Activated naive CD4-positive, alpha-beta T cell treated with anti-CD3 and anti-CD28 coated beads for 36 hours (primary cell): ENCODE measurements at regions not wholly inside any gene's neighbourhood (a gene's known extent, or its start where the extent isn't known, plus 50 kb on each side); places are given as distances from the start of the nearest gene placed in this dataset.

Experiments
- CTCF ChIA-PET: fragments of 350-600 bp; sonication (Branson Sonifier 250); formaldehyde crosslinking; loops from one replicate; lab custom pipeline; 2021; ENCODE audit warnings: antibody characterized with exemption; lab: Charles Lee
- DNase-seq: peaks from one replicate; pipeline ENCODE4 v3.0.0-alpha.2; 2020
- H3K27ac Mint-ChIP-seq: one replicate; pipeline ENCODE4 v1.8.0; 2021; ENCODE audit warnings: mild to moderate bottlenecking, mixed read lengths
- H3K27me3 Mint-ChIP-seq: one replicate; pipeline ENCODE4 v1.8.0; 2021; ENCODE audit warnings: low read depth, mixed read lengths
- H3K36me3 Mint-ChIP-seq: one replicate; pipeline ENCODE4 v1.8.0; 2021; ENCODE audit warnings: low read depth, mixed read lengths
- H3K4me1 Mint-ChIP-seq: one replicate; pipeline ENCODE4 v1.8.0; 2021; ENCODE audit warnings: low read depth, mixed read lengths
- H3K4me3 Mint-ChIP-seq: one replicate; pipeline ENCODE4 v1.8.0; 2021; ENCODE audit warnings: mild to moderate bottlenecking, moderate library complexity, mixed read lengths
- H3K9me3 Mint-ChIP-seq: one replicate; pipeline ENCODE4 v1.8.0; 2021; ENCODE audit warnings: mixed read lengths
- intact Hi-C: fragments of 100-400 bp; cut with micrococcal nuclease; formaldehyde crosslinking; loops from one replicate; pipeline ENCODE4 v1.15.1; 2023

- Mint-ChIP-seq H3K9me3 (no peaks in the 10 kb centered on the region), H3K27me3 (no peaks in the 10 kb centered on the region), H3K4me1 (no peaks in the 10 kb centered on the region), H3K27ac (no peak overlapping the region), H3K4me3 (no peak overlapping the region), H3K36me3 (no peaks in the 10 kb centered on the region)
- CTCF ChIA-PET, result no interaction called here
- intact Hi-C loops, result no loop called here
- DNase-seq, result no peak
These were observed 58.9 kb downstream of the IRX1 start for GRCh38 chr5:3654515-3654914.

GRCh38 chr5:3656803-3657202 lies 61.2 kb downstream of the IRX1 start:
- Mint-ChIP-seq H3K4me1 (no peaks in the 10 kb centered on the region), H3K27ac (no peak overlapping the region), H3K4me3 (no peak overlapping the region), H3K36me3 (no peaks in the 10 kb centered on the region), H3K9me3 (no peaks in the 10 kb centered on the region), H3K27me3 (no peaks in the 10 kb centered on the region)
- DNase-seq, result no peak
- CTCF ChIA-PET, result interaction anchor here (0.6 kb wide), 1 partner anchor 449 kb away, joined by 3 read pairs; no protein-coding TSS in a partner anchor
- intact Hi-C loops, result no loop called here

GRCh38 chr5:3657364-3658022 lies 61.9 kb downstream of the IRX1 start:
- CTCF ChIA-PET, result no interaction called here
- H3K27me3 Mint-ChIP-seq, result no peaks in the 10 kb centered on the region
- H3K4me1 Mint-ChIP-seq, result no peaks in the 10 kb centered on the region
- H3K4me3 Mint-ChIP-seq, result no peak overlapping the region
- no peaks in the 10 kb centered on the region for H3K36me3 Mint-ChIP-seq
- DNase-seq, result no peak
- intact Hi-C loops, result no loop called here
- no peaks in the 10 kb centered on the region for H3K9me3 Mint-ChIP-seq
- H3K27ac Mint-ChIP-seq, result no peak overlapping the region

- Mint-ChIP-seq H3K9me3 (no peaks in the 10 kb centered on the region), H3K4me1 (no peaks in the 10 kb centered on the region), H3K27ac (no peak overlapping the region), H3K27me3 (no peaks in the 10 kb centered on the region), H3K4me3 (no peak overlapping the region), H3K36me3 (no peaks in the 10 kb centered on the region)
- DNase-seq, result no peak
- CTCF ChIA-PET, result interaction anchor here (0.6 kb wide), 1 partner anchor 413 kb away, joined by 3 read pairs; no protein-coding TSS in a partner anchor
- intact Hi-C loops, result no loop called here
These were observed 63.3 kb downstream of the IRX1 start for GRCh38 chr5:3658929-3659328.

- intact Hi-C loops, result no loop called here
These were observed 64.3 kb downstream of the IRX1 start for GRCh38 chr5:3659907-3660306.

GRCh38 chr5:3660630-3661029 lies 65.0 kb downstream of the IRX1 start:
- intact Hi-C loops, result no loop called here
- no peak for DNase-seq
- Mint-ChIP-seq H3K4me3 (no peak overlapping the region), H3K9me3 (no peaks in the 10 kb centered on the region), H3K27me3 (no peaks in the 10 kb centered on the region), H3K36me3 (no peaks in the 10 kb centered on the region), H3K4me1 (no peaks in the 10 kb centered on the region), H3K27ac (no peak overlapping the region)
- CTCF ChIA-PET, result no interaction called here

More at GRCh38 chr5:3659907-3660306, 64.3 kb downstream of the IRX1 start:
- H3K4me1 Mint-ChIP-seq, result no peaks in the 10 kb centered on the region
- CTCF ChIA-PET, result no interaction called here
- no peaks in the 10 kb centered on the region for H3K9me3 Mint-ChIP-seq
- no peak overlapping the region for H3K27ac Mint-ChIP-seq
- DNase-seq, result no peak
- no peak overlapping the region for H3K4me3 Mint-ChIP-seq
- H3K27me3 Mint-ChIP-seq, result no peaks in the 10 kb centered on the region
- no peaks in the 10 kb centered on the region for H3K36me3 Mint-ChIP-seq

GRCh38 chr5:3661755-3662296 lies 66.2 kb downstream of the IRX1 start:
- H3K4me3 Mint-ChIP-seq, result no peak overlapping the region
- H3K36me3 Mint-ChIP-seq, result no peaks in the 10 kb centered on the region
- intact Hi-C loops, result no loop called here
- CTCF ChIA-PET, result no interaction called here
- DNase-seq, result no peak
- no peaks in the 10 kb centered on the region for H3K4me1 Mint-ChIP-seq
- H3K27me3 Mint-ChIP-seq, result no peaks in the 10 kb centered on the region
- H3K9me3 Mint-ChIP-seq, result no peaks in the 10 kb centered on the region
- no peak overlapping the region for H3K27ac Mint-ChIP-seq

- no peak for DNase-seq
- intact Hi-C loops, result no loop called here
- Mint-ChIP-seq H3K4me3 (no peak overlapping the region), H3K36me3 (no peaks in the 10 kb centered on the region), H3K9me3 (no peaks in the 10 kb centered on the region), H3K27ac (no peak overlapping the region), H3K4me1 (no peaks in the 10 kb centered on the region), H3K27me3 (no peaks in the 10 kb centered on the region)
- CTCF ChIA-PET, result no interaction called here
These were observed 66.7 kb downstream of the IRX1 start for GRCh38 chr5:3662344-3662743.

GRCh38 chr5:3671337-3671736 lies 75.7 kb downstream of the IRX1 start:
- Mint-ChIP-seq H3K27ac (no peak overlapping the region), H3K4me1 (no peaks in the 10 kb centered on the region), H3K27me3 (no peaks in the 10 kb centered on the region), H3K9me3 (no peaks in the 10 kb centered on the region), H3K36me3 (no peaks in the 10 kb centered on the region), H3K4me3 (no peak overlapping the region)
- CTCF ChIA-PET, result no interaction called here
- intact Hi-C loops, result no loop called here
- DNase-seq, result no peak

GRCh38 chr5:3678801-3679200 lies 83.2 kb downstream of the IRX1 start:
- peaks cover 6% of the 10 kb centered on the region for H3K27me3 Mint-ChIP-seq
- H3K9me3 Mint-ChIP-seq, result no peaks in the 10 kb centered on the region
- CTCF ChIA-PET, result interaction anchor here (0.7 kb wide), 1 partner anchor 1376 kb away, joined by 3 read pairs; no protein-coding TSS in a partner anchor
- H3K36me3 Mint-ChIP-seq, result no peaks in the 10 kb centered on the region
- no peaks in the 10 kb centered on the region for H3K4me1 Mint-ChIP-seq
- DNase-seq, result no peak
- H3K27ac Mint-ChIP-seq, result no peak overlapping the region
- intact Hi-C loops, result no loop called here
- H3K4me3 Mint-ChIP-seq, result no peak overlapping the region

GRCh38 chr5:3680821-3681220 lies 85.2 kb downstream of the IRX1 start:
- no peak for DNase-seq
- H3K4me3 Mint-ChIP-seq, result no peak overlapping the region
- no peak overlapping the region for H3K27ac Mint-ChIP-seq
- H3K4me1 Mint-ChIP-seq, result no peaks in the 10 kb centered on the region
- H3K27me3 Mint-ChIP-seq, result peaks cover 6% of the 10 kb centered on the region
- H3K36me3 Mint-ChIP-seq, result no peaks in the 10 kb centered on the region
- intact Hi-C loops, result no loop called here
- CTCF ChIA-PET, result no interaction called here
- peaks cover 5% of the 10 kb centered on the region for H3K9me3 Mint-ChIP-seq

GRCh38 chr5:3684118-3684517 lies 88.5 kb downstream of the IRX1 start:
- Mint-ChIP-seq H3K4me3 (no peak overlapping the region), H3K36me3 (no peaks in the 10 kb centered on the region), H3K27ac (no peak overlapping the region), H3K27me3 (peaks cover 2% of the 10 kb centered on the region), H3K9me3 (peaks cover 5% of the 10 kb centered on the region), H3K4me1 (no peaks in the 10 kb centered on the region)
- CTCF ChIA-PET, result no interaction called here
- no peak for DNase-seq
- intact Hi-C loops, result no loop called here

GRCh38 chr5:3684771-3685354 lies 89.2 kb downstream of the IRX1 start:
- no peaks in the 10 kb centered on the region for H3K36me3 Mint-ChIP-seq
- H3K27ac Mint-ChIP-seq, result no peak overlapping the region
- no peaks in the 10 kb centered on the region for H3K4me1 Mint-ChIP-seq
- DNase-seq, result no peak
- H3K4me3 Mint-ChIP-seq, result no peak overlapping the region
- peaks cover 5% of the 10 kb centered on the region for H3K9me3 Mint-ChIP-seq
- CTCF ChIA-PET, result no interaction called here
- peaks cover under 1% of the 10 kb centered on the region for H3K27me3 Mint-ChIP-seq
- intact Hi-C loops, result no loop called here
